Stomach (tissue), 4 donors: ENCODE measurements at regions not wholly inside any gene's neighbourhood (a gene's known extent, or its start where the extent isn't known, plus 50 kb on each side); places are given as distances from the start of the nearest gene placed in this dataset.

ENCODE experiments used
- POLR2A ChIP-seq, 4 donors: fragments of 450-650 bp; IDR thresholded peaks; one replicate each; pipeline ENCODE4 v1.6.1; 2016; ENCODE audit warnings: antibody characterized with exemption in 4 of 4, control low read depth in 2 of 4, mild to moderate bottlenecking in 1 of 4, moderate library complexity in 1 of 4
- POLR2AphosphoS5 ChIP-seq, 3 donors: sonication (generic); formaldehyde crosslinking; IDR thresholded peaks; one replicate each; pipeline ENCODE4 v1.6.1; 2016; ENCODE audit warnings: antibody characterized with exemption in 3 of 3
- TF ChIP-seq, protein P1 (sequence below), 7 experiments: fragments of 450-650 bp in 4 of 7; fragments of 200-600 bp in 3 of 7; sonication (generic) in 3 of 7; IDR thresholded peaks; one replicate each; pipeline ENCODE4 v1.5.1; 2016 to 2019; ENCODE audit warnings: antibody characterized with exemption in 7 of 7, control low read depth in 2 of 7, mild to moderate bottlenecking in 1 of 7

DNA sequence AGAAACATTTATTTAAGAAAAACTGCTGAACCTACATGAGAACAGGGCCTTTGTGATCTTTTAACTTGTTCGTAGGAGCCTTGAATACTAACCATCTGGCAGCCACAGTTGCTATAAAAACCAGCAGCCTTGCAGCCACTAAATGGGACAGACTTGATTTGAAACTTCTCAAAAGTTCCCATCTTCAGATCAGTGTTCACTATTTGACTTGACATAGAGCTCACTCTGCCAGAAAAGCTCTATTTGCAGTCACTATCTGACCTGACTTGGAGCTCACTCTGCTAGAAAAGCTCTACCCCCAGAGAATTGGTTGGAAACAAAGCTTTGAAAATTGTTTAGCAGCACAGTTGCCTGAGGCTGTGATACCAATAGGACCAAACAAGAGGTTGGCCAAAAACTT, 119.3 kb upstream of the F13A1 start:
- TF ChIP-seq, protein P1, sequence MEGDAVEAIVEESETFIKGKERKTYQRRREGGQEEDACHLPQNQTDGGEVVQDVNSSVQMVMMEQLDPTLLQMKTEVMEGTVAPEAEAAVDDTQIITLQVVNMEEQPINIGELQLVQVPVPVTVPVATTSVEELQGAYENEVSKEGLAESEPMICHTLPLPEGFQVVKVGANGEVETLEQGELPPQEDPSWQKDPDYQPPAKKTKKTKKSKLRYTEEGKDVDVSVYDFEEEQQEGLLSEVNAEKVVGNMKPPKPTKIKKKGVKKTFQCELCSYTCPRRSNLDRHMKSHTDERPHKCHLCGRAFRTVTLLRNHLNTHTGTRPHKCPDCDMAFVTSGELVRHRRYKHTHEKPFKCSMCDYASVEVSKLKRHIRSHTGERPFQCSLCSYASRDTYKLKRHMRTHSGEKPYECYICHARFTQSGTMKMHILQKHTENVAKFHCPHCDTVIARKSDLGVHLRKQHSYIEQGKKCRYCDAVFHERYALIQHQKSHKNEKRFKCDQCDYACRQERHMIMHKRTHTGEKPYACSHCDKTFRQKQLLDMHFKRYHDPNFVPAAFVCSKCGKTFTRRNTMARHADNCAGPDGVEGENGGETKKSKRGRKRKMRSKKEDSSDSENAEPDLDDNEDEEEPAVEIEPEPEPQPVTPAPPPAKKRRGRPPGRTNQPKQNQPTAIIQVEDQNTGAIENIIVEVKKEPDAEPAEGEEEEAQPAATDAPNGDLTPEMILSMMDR (IDR thresholded peaks at IDR 0.05) = no peak
- no peak for TF ChIP-seq POLR2A (IDR thresholded peaks at IDR 0.05)
- TF ChIP-seq POLR2AphosphoS5 (IDR thresholded peaks at IDR 0.05) = no peak
